ENCODE measurements at regions not wholly inside any gene's neighbourhood (a gene's known extent, or its start where the extent isn't known, plus 50 kb on each side); places are given as distances from the start of the nearest gene placed in this dataset.
"Not testable (repeated sequence)": the region's sequence is repeated elsewhere in the genome, so short reads cannot be mapped to it uniquely, and the experiment has no call there.

GRCh38 chr10:21285742-21286331 lies 239.6 kb downstream of the SKIDA1 start:
- TF ChIP-seq CTCF (IDR thresholded peaks at IDR 0.05; ENCODE audit: borderline replicate concordance, extremely low read depth, insufficient read depth): no peak
- Histone ChIP-seq H3K4me1 (ENCODE audit: control insufficient read depth in 2 of 3, insufficient read depth in 2 of 3, low read depth in 1 of 3, low read length in 3 of 3) (no peaks in the 10 kb centered on the region), H3K27me3 (ENCODE audit: control insufficient read depth, insufficient read depth, low read length) (no peaks in the 10 kb centered on the region), H3K9ac (ENCODE audit: low read length in 3 of 3) (no peak overlapping the region), H3K27ac (ENCODE audit: low read depth in 2 of 2, low read length in 2 of 2) (no peak overlapping the region), H3K4me3 (ENCODE audit: low read length in 3 of 3) (no peak overlapping the region), H3K9me3 (ENCODE audit: control insufficient read depth in 2 of 3, insufficient read depth in 1 of 3, low read length in 3 of 3) (no peaks in the 10 kb centered on the region), H3K36me3 (ENCODE audit: control insufficient read depth in 2 of 3, insufficient read depth in 3 of 3, low read length in 3 of 3) (no peaks in the 10 kb centered on the region)
- no peak for DNase-seq
- intact Hi-C loops (cut with DNase I): no loop called here
- FAIRE-seq: no peak

GRCh38 chr10:21285207-21285606 lies 240.3 kb downstream of the SKIDA1 start:
- TF ChIP-seq CTCF (IDR thresholded peaks at IDR 0.05; ENCODE audit: borderline replicate concordance, extremely low read depth, insufficient read depth): no peak
- Histone ChIP-seq H3K9me3 (ENCODE audit: control insufficient read depth in 2 of 3, insufficient read depth in 1 of 3, low read length in 3 of 3) (no peaks in the 10 kb centered on the region), H3K27ac (ENCODE audit: low read depth in 2 of 2, low read length in 2 of 2) (no peak overlapping the region), H3K27me3 (ENCODE audit: control insufficient read depth, insufficient read depth, low read length) (no peaks in the 10 kb centered on the region), H3K9ac (ENCODE audit: low read length in 3 of 3) (no peak overlapping the region), H3K36me3 (ENCODE audit: control insufficient read depth in 2 of 3, insufficient read depth in 3 of 3, low read length in 3 of 3) (no peaks in the 10 kb centered on the region), H3K4me3 (ENCODE audit: low read length in 3 of 3) (no peak overlapping the region), H3K4me1 (ENCODE audit: control insufficient read depth in 2 of 3, insufficient read depth in 2 of 3, low read depth in 1 of 3, low read length in 3 of 3) (no peaks in the 10 kb centered on the region)
- intact Hi-C loops (cut with DNase I): no loop called here
- FAIRE-seq (no peak), DNase-seq (no peak)

- DNase-seq: no peak
- TF ChIP-seq CTCF (IDR thresholded peaks at IDR 0.05; ENCODE audit: borderline replicate concordance, extremely low read depth, insufficient read depth): no peak
- no peak for FAIRE-seq
These were observed 241.2 kb downstream of the SKIDA1 start for GRCh38 chr10:21284301-21284700.

GRCh38 chr10:21283053-21283452 lies 242.4 kb downstream of the SKIDA1 start:
- not testable (repeated sequence) for FAIRE-seq; H3K27ac ChIP-seq (ENCODE audit: low read depth in 2 of 2, low read length in 2 of 2)

More at GRCh38 chr10:21284301-21284700, 241.2 kb downstream of the SKIDA1 start:
- no peak overlapping the region for H3K9ac ChIP-seq (ENCODE audit: low read length in 3 of 3)
- intact Hi-C loops (cut with DNase I): no loop called here
- H3K4me3 ChIP-seq (ENCODE audit: low read length in 3 of 3): no peak overlapping the region
- no peak overlapping the region for H3K27ac ChIP-seq (ENCODE audit: low read depth in 2 of 2, low read length in 2 of 2)
- H3K36me3 ChIP-seq (ENCODE audit: control insufficient read depth in 2 of 3, insufficient read depth in 3 of 3, low read length in 3 of 3): no peaks in the 10 kb centered on the region
- H3K4me1 ChIP-seq (ENCODE audit: control insufficient read depth in 2 of 3, insufficient read depth in 2 of 3, low read depth in 1 of 3, low read length in 3 of 3): no peaks in the 10 kb centered on the region
- no peaks in the 10 kb centered on the region for H3K9me3 ChIP-seq (ENCODE audit: control insufficient read depth in 2 of 3, insufficient read depth in 1 of 3, low read length in 3 of 3)
- H3K27me3 ChIP-seq (ENCODE audit: control insufficient read depth, insufficient read depth, low read length): no peaks in the 10 kb centered on the region

More at GRCh38 chr10:21283053-21283452, 242.4 kb downstream of the SKIDA1 start:
- H3K9me3 ChIP-seq (ENCODE audit: control insufficient read depth in 2 of 3, insufficient read depth in 1 of 3, low read length in 3 of 3); H3K9ac ChIP-seq (ENCODE audit: low read length in 3 of 3); intact Hi-C loops (cut with DNase I); H3K36me3 ChIP-seq (ENCODE audit: control insufficient read depth in 2 of 3, insufficient read depth in 3 of 3, low read length in 3 of 3); DNase-seq; H3K27me3 ChIP-seq (ENCODE audit: control insufficient read depth, insufficient read depth, low read length); H3K4me1 ChIP-seq (ENCODE audit: control insufficient read depth in 2 of 3, insufficient read depth in 2 of 3, low read depth in 1 of 3, low read length in 3 of 3); H3K4me3 ChIP-seq (ENCODE audit: low read length in 3 of 3): not testable (repeated sequence)
